ENCODE measurements at regions not wholly inside any gene's neighbourhood (a gene's known extent, or its start where the extent isn't known, plus 50 kb on each side); places are given as distances from the start of the nearest gene placed in this dataset.

- no peak overlapping the region for H3K27ac ChIP-seq
- DNase-seq (ENCODE audit: low spot score): no peak
- ChIA-PET POLR2A (ENCODE audit: low non-redundant PET) (no interaction called here), CTCF (no interaction called here)
- TF ChIP-seq, protein P1, sequence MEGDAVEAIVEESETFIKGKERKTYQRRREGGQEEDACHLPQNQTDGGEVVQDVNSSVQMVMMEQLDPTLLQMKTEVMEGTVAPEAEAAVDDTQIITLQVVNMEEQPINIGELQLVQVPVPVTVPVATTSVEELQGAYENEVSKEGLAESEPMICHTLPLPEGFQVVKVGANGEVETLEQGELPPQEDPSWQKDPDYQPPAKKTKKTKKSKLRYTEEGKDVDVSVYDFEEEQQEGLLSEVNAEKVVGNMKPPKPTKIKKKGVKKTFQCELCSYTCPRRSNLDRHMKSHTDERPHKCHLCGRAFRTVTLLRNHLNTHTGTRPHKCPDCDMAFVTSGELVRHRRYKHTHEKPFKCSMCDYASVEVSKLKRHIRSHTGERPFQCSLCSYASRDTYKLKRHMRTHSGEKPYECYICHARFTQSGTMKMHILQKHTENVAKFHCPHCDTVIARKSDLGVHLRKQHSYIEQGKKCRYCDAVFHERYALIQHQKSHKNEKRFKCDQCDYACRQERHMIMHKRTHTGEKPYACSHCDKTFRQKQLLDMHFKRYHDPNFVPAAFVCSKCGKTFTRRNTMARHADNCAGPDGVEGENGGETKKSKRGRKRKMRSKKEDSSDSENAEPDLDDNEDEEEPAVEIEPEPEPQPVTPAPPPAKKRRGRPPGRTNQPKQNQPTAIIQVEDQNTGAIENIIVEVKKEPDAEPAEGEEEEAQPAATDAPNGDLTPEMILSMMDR (conservative IDR thresholded peaks at IDR 0.05; ENCODE audit: low read depth): no peak
These were observed 428.5 kb upstream of the FBXO33 start for GRCh38 chr14:39860596-39861228.

GRCh38 chr14:39859314-39859713 lies 427.1 kb upstream of the FBXO33 start:
- TF ChIP-seq, protein P1 (conservative IDR thresholded peaks at IDR 0.05; ENCODE audit: low read depth): no peak
- no peak overlapping the region for H3K27ac ChIP-seq
- CTCF ChIA-PET: no interaction called here
- DNase-seq (ENCODE audit: low spot score): no peak
- POLR2A ChIA-PET (ENCODE audit: low non-redundant PET): no interaction called here

DNA sequence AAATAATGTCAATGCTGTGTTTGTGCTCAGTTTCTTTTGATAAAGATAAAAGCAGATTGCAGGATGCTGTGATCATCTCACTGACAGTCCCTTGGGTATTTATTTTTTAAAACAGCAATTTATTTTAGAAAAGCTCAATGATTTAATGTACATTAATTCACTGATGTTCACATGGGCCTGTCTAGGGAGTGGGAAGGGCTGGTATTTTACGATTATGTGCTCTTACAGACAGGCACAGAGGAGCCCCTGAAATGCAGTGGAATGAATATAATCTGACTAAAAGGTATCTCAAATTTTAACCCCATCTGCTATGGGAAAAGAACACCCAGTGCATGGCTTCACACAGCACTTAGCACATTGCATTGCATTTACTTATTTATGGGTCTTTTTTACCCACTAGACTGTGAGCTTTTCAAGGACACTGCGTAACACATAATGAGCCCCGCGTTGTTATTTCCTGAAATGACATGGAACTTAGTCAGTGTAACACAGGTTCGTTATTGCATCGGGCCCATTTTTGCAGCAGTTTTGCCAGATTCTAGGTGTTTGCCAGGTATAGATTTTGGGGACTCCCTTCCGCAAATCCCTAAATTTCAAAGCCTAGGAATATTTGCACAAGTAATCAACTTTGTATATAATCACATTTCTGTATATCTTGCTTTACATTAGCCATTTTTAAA lies 425.3 kb upstream of the FBXO33 start:
- ChIA-PET POLR2A (ENCODE audit: low non-redundant PET) (no interaction called here), CTCF (no interaction called here)
- no peak overlapping the region for H3K27ac ChIP-seq
- TF ChIP-seq, protein P1 (conservative IDR thresholded peaks at IDR 0.05; ENCODE audit: low read depth): no peak
- DNase-seq (ENCODE audit: low spot score): no peak

GRCh38 chr14:39853441-39853840 lies 421.2 kb upstream of the FBXO33 start:
- TF ChIP-seq, protein P1 (conservative IDR thresholded peaks at IDR 0.05; ENCODE audit: low read depth): no peak
- ChIA-PET POLR2A (ENCODE audit: low non-redundant PET) (no interaction called here), CTCF (no interaction called here)
- no peak for DNase-seq (ENCODE audit: low spot score)
- H3K27ac ChIP-seq: no peak overlapping the region

DNA sequence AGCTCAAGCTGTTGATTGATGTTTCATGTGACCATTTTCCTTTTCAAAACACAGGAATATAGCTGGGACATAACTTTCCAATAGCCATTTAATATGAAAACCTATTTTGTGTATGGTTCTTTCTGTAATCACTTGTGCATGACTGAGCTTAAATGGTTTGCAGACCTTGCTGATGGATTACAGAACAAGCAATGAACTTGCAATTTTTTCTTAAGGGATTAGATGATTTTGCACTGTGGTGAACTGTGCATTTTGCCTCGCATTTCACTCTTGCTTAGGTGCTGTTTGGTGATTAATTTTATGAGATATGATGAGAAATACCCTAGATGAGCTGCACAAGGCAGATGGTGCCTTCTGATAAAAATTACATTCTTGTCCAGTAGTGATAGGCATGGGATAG lies 419.0 kb upstream of the FBXO33 start:
- no peak overlapping the region for H3K27ac ChIP-seq
- ChIA-PET POLR2A (ENCODE audit: low non-redundant PET) (no interaction called here), CTCF (no interaction called here)
- no peak for DNase-seq (ENCODE audit: low spot score)
- TF ChIP-seq, protein P1 (conservative IDR thresholded peaks at IDR 0.05; ENCODE audit: low read depth): no peak

DNA sequence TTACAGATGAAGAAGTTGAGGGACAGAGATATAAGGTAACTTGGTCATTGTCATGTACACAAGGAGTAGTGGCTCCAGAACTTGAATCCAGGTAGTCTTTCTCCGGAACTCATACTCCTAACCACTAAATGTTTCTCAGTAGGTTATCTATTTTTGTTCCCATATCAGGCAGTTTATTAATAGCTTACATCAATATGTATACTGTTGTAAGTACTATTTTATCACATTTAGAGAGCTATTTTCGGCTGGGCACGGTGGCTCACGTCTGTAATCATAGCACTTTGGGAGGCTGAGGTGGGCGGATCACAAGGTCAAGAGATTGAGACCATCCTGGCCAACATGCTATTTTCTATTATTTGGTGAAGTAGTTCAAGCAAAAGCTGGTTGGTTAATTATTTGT lies 415.6 kb upstream of the FBXO33 start:
- DNase-seq (ENCODE audit: low spot score): no peak
- no peak overlapping the region for H3K27ac ChIP-seq
- TF ChIP-seq, protein P1 (conservative IDR thresholded peaks at IDR 0.05; ENCODE audit: low read depth): no peak
- ChIA-PET POLR2A (ENCODE audit: low non-redundant PET) (no interaction called here), CTCF (interaction anchor here (0.7 kb wide), 1 partner anchor 980 kb away, joined by 3 read pairs; no protein-coding TSS in a partner anchor)

All from RWPE1 (cell line).